KOPT-K1 (cell line): ENCODE measurements at regions not wholly inside any gene's neighbourhood (a gene's known extent, or its start where the extent isn't known, plus 50 kb on each side); places are given as distances from the start of the nearest gene placed in this dataset.
"Not testable (repeated sequence)": the region's sequence is repeated elsewhere in the genome, so short reads cannot be mapped to it uniquely, and the experiment has no call there.

Source experiments
- H3K27ac ChIP-seq: fragments of 200-600 bp; sonication (generic); 2 replicates; pipeline ENCODE4 v1.5.1; 2016; ENCODE audit warnings: antibody characterized with exemption, mild to moderate bottlenecking, low read depth, low read length; ENCODE audit not compliant: poor library complexity, severe bottlenecking
- H3K36me3 ChIP-seq: fragments of 200-600 bp; sonication (generic); 2 replicates; pipeline ENCODE4 v1.5.1; 2017; ENCODE audit warnings: antibody characterized with exemption, mild to moderate bottlenecking, low read length, moderate library complexity; ENCODE audit not compliant: insufficient read depth
- H3K9me3 ChIP-seq: fragments of 200-600 bp; sonication (generic); 2 replicates; pipeline ENCODE4 v1.5.1; 2017; ENCODE audit warnings: antibody characterized with exemption, low read length, mild to moderate bottlenecking; ENCODE audit not compliant: insufficient read depth, poor library complexity, severe bottlenecking

DNA sequence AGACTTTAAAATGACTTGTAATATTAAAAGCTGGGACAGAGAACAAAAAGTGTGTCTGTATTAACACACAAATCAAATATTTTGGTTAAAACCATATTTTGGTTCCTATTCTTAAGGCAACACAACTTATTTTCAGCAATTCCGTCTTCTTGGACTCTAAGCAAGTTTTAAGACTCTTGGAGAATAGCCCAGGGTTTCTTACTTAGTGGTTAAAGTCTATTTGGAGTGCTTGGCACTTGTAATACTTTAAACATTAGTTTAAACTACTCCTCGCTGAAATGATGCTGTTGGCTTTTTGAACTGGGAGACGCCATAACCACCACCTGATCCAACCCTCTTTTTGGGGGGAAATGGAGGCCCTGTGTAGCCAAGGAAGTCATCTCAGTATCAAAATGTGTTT lies 109.7 kb upstream of the GMDS start:
- Histone ChIP-seq H3K36me3 (no peaks in the 10 kb centered on the region), H3K9me3 (no peaks in the 10 kb centered on the region), H3K27ac (no peak overlapping the region)

GRCh38 chr6:2354138-2354491 lies 108.7 kb upstream of the GMDS start:
- Histone ChIP-seq H3K36me3 (no peaks in the 10 kb centered on the region), H3K9me3 (no peaks in the 10 kb centered on the region), H3K27ac (no peak overlapping the region)

- no peaks in the 10 kb centered on the region for H3K36me3 ChIP-seq
- no peak overlapping the region for H3K27ac ChIP-seq
- no peaks in the 10 kb centered on the region for H3K9me3 ChIP-seq
Observed at GRCh38 chr6:2353412-2354137, 108.2 kb upstream of the GMDS start.

GRCh38 chr6:2351807-2352431 lies 106.5 kb upstream of the GMDS start:
- Histone ChIP-seq H3K36me3 (no peaks in the 10 kb centered on the region), H3K9me3 (no peaks in the 10 kb centered on the region), H3K27ac (no peak overlapping the region)

- H3K36me3 ChIP-seq: no peaks in the 10 kb centered on the region
- H3K27ac ChIP-seq: no peak overlapping the region
- no peaks in the 10 kb centered on the region for H3K9me3 ChIP-seq
Observed at GRCh38 chr6:2351090-2351489, 105.7 kb upstream of the GMDS start.

DNA sequence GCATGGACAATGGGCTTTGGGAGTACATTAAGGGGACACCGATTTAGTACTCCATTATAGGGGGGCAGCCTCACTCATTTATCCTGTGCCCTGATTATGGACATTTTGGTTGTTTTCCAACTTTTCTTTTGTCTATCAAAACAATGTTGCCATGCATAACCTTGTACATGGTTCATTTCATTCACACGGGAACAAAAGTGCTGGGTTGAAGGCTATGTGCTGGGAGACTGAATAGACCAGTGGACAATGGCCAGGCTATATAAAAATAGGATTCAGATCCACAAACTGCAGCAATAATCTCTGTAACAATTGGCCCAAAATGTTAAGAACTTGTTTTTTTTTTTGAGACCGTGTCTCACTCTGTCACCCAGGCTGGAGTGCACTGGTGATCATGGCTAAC lies 100.7 kb upstream of the GMDS start:
- Histone ChIP-seq H3K36me3 (no peaks in the 10 kb centered on the region), H3K9me3 (no peaks in the 10 kb centered on the region), H3K27ac (no peak overlapping the region)

- Histone ChIP-seq H3K36me3 (no peaks in the 10 kb centered on the region), H3K9me3 (peaks cover 9% of the 10 kb centered on the region), H3K27ac (no peak overlapping the region)
Observed at GRCh38 chr6:2344319-2344905, 99.0 kb upstream of the GMDS start.

- Histone ChIP-seq H3K27ac (no peak overlapping the region), H3K9me3 (peaks cover 31% of the 10 kb centered on the region), H3K36me3 (no peaks in the 10 kb centered on the region)
Observed at GRCh38 chr6:2327591-2327990, 82.2 kb upstream of the GMDS start.

- Histone ChIP-seq H3K27ac (no peak overlapping the region), H3K9me3 (peaks cover 34% of the 10 kb centered on the region), H3K36me3 (no peaks in the 10 kb centered on the region)
Observed at GRCh38 chr6:2324166-2324953, 79.0 kb upstream of the GMDS start.

GRCh38 chr6:2317498-2317897 lies 72.1 kb upstream of the GMDS start:
- H3K9me3 ChIP-seq: peaks cover 21% of the 10 kb centered on the region
- not testable (repeated sequence) for H3K36me3 ChIP-seq, H3K27ac ChIP-seq

DNA sequence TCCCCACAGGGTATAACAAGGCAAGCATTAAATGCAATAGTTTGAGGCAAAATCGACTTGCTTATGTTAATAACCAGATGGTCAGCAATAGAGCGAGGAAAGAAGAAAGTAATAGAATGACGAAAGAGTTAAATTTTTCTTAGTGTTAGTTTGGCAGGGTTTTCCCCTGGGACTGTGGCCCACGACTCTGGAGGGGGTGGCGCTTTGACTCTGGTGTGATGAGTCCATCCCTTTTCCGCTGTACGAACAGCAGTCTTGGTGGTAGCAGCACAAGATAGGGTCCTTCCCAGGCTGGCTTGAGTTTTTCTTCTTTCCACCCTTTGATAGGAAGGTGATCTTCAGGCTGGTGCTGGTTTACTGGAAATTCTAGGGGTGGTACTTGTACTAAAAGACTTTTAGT lies 69.2 kb upstream of the GMDS start:
- no peaks in the 10 kb centered on the region for H3K36me3 ChIP-seq
- H3K9me3 ChIP-seq: peaks cover 18% of the 10 kb centered on the region

DNA sequence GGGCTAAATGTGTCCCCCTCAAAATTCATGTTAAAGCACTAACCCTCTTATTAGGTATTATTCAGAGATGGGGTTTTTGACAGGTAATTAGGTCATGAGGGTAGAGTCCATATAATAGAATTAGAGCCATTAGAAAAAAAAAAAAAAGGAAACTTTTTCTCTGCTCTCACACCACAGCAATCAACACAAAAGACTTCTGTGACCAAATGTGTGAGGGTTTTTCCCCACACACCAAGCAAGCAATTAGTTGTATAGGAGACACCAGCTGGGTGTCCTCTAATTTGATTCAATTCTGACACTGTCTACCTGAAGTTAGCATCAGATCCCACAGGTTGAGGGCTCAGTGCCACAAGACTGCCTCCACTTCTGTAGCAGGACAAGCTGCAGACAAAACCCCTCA lies 64.6 kb upstream of the GMDS start:
- no peak overlapping the region for H3K27ac ChIP-seq
- H3K9me3 ChIP-seq: no peaks in the 10 kb centered on the region

More for the DNA sequence above, 69.2 kb upstream of the GMDS start:
- H3K27ac ChIP-seq: no peak overlapping the region

DNA sequence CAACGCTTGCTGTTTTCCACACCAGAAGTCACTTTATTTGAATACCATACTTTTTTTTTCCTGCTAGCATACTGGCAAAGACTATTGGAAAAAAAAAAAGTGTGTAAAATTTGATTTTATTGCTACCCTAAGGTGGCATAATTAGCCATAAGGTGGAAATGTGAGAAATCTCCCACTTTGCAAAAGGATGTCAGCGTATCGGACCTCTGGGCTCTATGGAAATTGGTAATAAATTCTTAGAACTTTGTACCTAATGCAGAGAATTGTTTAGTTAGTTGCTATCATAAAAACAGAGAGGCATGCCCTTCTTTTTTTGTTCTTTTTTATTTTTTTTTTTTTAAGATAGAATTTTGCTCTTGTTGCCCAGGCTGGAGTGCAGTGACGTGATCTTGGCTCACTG lies 63.7 kb upstream of the GMDS start:
- no peak overlapping the region for H3K27ac ChIP-seq
- H3K9me3 ChIP-seq: no peaks in the 10 kb centered on the region
- no peaks in the 10 kb centered on the region for H3K36me3 ChIP-seq

More for the DNA sequence above, 64.6 kb upstream of the GMDS start:
- H3K36me3 ChIP-seq: no peaks in the 10 kb centered on the region

- Histone ChIP-seq H3K9me3 (no peaks in the 10 kb centered on the region), H3K27ac (no peak overlapping the region), H3K36me3 (no peaks in the 10 kb centered on the region)
Observed at GRCh38 chr6:2307799-2308198, 62.4 kb upstream of the GMDS start.

- Histone ChIP-seq H3K27ac (no peak overlapping the region), H3K9me3 (no peaks in the 10 kb centered on the region)
Observed at GRCh38 chr6:2305951-2306350, 60.5 kb upstream of the GMDS start.

More at GRCh38 chr6:2305951-2306350, 60.5 kb upstream of the GMDS start:
- no peaks in the 10 kb centered on the region for H3K36me3 ChIP-seq
